ENCODE measurements at regions not wholly inside any gene's neighbourhood (a gene's known extent, or its start where the extent isn't known, plus 50 kb on each side); places are given as distances from the start of the nearest gene placed in this dataset.

- no peak for DNase-seq (ENCODE audit: low read depth)
These were observed 161.2 kb downstream of the PLPP3 start for GRCh38 chr1:56418151-56418631.

GRCh38 chr1:56417646-56418045, 161.7 kb downstream of the PLPP3 start:
- DNase-seq (ENCODE audit: low read depth), result no peak

GRCh38 chr1:56416495-56416894, 162.9 kb downstream of the PLPP3 start:
- peak; percentile 68 for DNase-seq (ENCODE audit: low read depth)

GRCh38 chr1:56415720-56416119, 163.6 kb downstream of the PLPP3 start:
- no peak for DNase-seq (ENCODE audit: low read depth)

- no peak for DNase-seq (ENCODE audit: low read depth)
These were observed 164.1 kb downstream of the PLPP3 start for GRCh38 chr1:56415258-56415657.

- no peak for DNase-seq (ENCODE audit: low read depth)
These were observed 164.6 kb downstream of the PLPP3 start for GRCh38 chr1:56414728-56415224.

GRCh38 chr1:56413671-56414199, 165.6 kb downstream of the PLPP3 start:
- no peak for DNase-seq (ENCODE audit: low read depth)

- no peak for DNase-seq (ENCODE audit: low read depth)
These were observed 167.7 kb downstream of the PLPP3 start for GRCh38 chr1:56411484-56412180.

- DNase-seq (ENCODE audit: low read depth), result no peak
These were observed 168.3 kb downstream of the PLPP3 start for GRCh38 chr1:56411021-56411420.

GRCh38 chr1:56410405-56410804, 169.0 kb downstream of the PLPP3 start:
- no peak for DNase-seq (ENCODE audit: low read depth)

GRCh38 chr1:56409112-56409691, 170.2 kb downstream of the PLPP3 start:
- DNase-seq (ENCODE audit: low read depth), result peak; percentile 36

GRCh38 chr1:56406821-56407220, 172.5 kb downstream of the PLPP3 start:
- peak; percentile 11 for DNase-seq (ENCODE audit: low read depth)

GRCh38 chr1:56404561-56405030, 174.8 kb downstream of the PLPP3 start:
- DNase-seq (ENCODE audit: low read depth), result no peak

- no peak for DNase-seq (ENCODE audit: low read depth)
These were observed 175.3 kb downstream of the PLPP3 start for GRCh38 chr1:56404066-56404465.

GRCh38 chr1:56403321-56403720, 176.0 kb downstream of the PLPP3 start:
- DNase-seq (ENCODE audit: low read depth), result no peak

GRCh38 chr1:56401191-56401590, 178.2 kb downstream of the PLPP3 start:
- no peak for DNase-seq (ENCODE audit: low read depth)

GRCh38 chr1:56400526-56400925, 178.8 kb downstream of the PLPP3 start:
- no peak for DNase-seq (ENCODE audit: low read depth)

- peak; percentile 41 for DNase-seq (ENCODE audit: low read depth)
These were observed 179.6 kb downstream of the PLPP3 start for GRCh38 chr1:56399795-56400194.

GRCh38 chr1:56399326-56399725, 180.0 kb downstream of the PLPP3 start:
- DNase-seq (ENCODE audit: low read depth), result peak; percentile 54

GRCh38 chr1:56397811-56398231, 181.5 kb downstream of the PLPP3 start:
- DNase-seq (ENCODE audit: low read depth), result no peak

GRCh38 chr1:56397409-56397808, 182.0 kb downstream of the PLPP3 start:
- DNase-seq (ENCODE audit: low read depth), result no peak

- no peak for DNase-seq (ENCODE audit: low read depth)
These were observed 182.8 kb downstream of the PLPP3 start for GRCh38 chr1:56396581-56396980.

- DNase-seq (ENCODE audit: low read depth), result no peak
These were observed 183.6 kb downstream of the PLPP3 start for GRCh38 chr1:56395776-56396175.

All from renal cortical epithelial cell (primary cell).